ENCODE measurements at regions not wholly inside any gene's neighbourhood (a gene's known extent, or its start where the extent isn't known, plus 50 kb on each side); places are given as distances from the start of the nearest gene placed in this dataset.
A peak's percentile ranks its signal among the peaks of the same experiment; 100 is the strongest.

DNA sequence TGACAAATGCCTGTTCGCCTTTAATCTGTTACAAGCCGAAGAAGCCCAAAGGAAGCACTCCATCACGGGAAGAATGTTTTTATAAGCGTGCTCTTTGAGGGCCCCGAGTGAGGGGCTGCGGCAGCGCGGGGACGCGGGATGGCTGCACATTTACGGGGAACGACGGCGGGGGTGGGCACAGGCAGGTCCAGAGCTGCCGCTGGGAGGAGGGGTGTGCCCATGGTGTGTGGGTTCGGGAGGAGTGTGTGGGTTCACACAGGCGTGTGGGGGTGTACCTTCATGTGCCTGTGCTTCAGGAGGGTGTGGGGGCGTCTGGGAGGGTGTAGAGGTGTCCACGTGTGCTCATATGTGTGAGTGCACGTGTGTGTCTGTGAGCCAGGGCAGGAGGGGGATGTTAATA, 155.9 kb upstream of the ZC3H12A start:
- H3K27me3 ChIP-seq (ENCODE audit: insufficient read depth, low read depth) = peaks cover 40% of the 10 kb centered on the region; the same call in 1 of the 2 replicates
- H3K79me2 ChIP-seq (ENCODE audit: insufficient read depth, low read depth) = no peaks in the 10 kb centered on the region
- no peaks in the 10 kb centered on the region for H3K36me3 ChIP-seq (ENCODE audit: insufficient read depth)
- H3K27ac ChIP-seq = no peak overlapping the region
- H3K4me2 ChIP-seq = no peak overlapping the region
- H4K20me1 ChIP-seq (ENCODE audit: insufficient read depth) = no peaks in the 10 kb centered on the region
- TF ChIP-seq, protein P1, sequence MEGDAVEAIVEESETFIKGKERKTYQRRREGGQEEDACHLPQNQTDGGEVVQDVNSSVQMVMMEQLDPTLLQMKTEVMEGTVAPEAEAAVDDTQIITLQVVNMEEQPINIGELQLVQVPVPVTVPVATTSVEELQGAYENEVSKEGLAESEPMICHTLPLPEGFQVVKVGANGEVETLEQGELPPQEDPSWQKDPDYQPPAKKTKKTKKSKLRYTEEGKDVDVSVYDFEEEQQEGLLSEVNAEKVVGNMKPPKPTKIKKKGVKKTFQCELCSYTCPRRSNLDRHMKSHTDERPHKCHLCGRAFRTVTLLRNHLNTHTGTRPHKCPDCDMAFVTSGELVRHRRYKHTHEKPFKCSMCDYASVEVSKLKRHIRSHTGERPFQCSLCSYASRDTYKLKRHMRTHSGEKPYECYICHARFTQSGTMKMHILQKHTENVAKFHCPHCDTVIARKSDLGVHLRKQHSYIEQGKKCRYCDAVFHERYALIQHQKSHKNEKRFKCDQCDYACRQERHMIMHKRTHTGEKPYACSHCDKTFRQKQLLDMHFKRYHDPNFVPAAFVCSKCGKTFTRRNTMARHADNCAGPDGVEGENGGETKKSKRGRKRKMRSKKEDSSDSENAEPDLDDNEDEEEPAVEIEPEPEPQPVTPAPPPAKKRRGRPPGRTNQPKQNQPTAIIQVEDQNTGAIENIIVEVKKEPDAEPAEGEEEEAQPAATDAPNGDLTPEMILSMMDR (conservative IDR thresholded peaks at IDR 0.05; ENCODE audit: low read depth, low read length) = no peak
- H3K9ac ChIP-seq = no peak overlapping the region
- no peak overlapping the region for H2AFZ ChIP-seq (ENCODE audit: low read depth)
- no peaks in the 10 kb centered on the region for H3K4me1 ChIP-seq (ENCODE audit: low read depth, poor library complexity, severe bottlenecking)
- H3K4me3 ChIP-seq (IDR thresholded peaks at IDR 0.05; ENCODE audit: insufficient read depth, low read depth, low read length) = no peak overlapping the region

- Histone ChIP-seq H3K79me2 (ENCODE audit: insufficient read depth, low read depth) (no peaks in the 10 kb centered on the region), H3K27me3 (ENCODE audit: insufficient read depth, low read depth) (peaks cover 37% of the 10 kb centered on the region; the same call in 1 of the 2 replicates), H4K20me1 (ENCODE audit: insufficient read depth) (no peaks in the 10 kb centered on the region), H3K4me1 (ENCODE audit: low read depth, poor library complexity, severe bottlenecking) (no peaks in the 10 kb centered on the region), H3K27ac (no peak overlapping the region), H3K9ac (no peak overlapping the region), H2AFZ (ENCODE audit: low read depth) (no peak overlapping the region), H3K4me2 (no peak overlapping the region), H3K4me3 (IDR thresholded peaks at IDR 0.05; ENCODE audit: insufficient read depth, low read depth, low read length) (no peak overlapping the region), H3K36me3 (ENCODE audit: insufficient read depth) (no peaks in the 10 kb centered on the region)
- TF ChIP-seq, protein P1 (conservative IDR thresholded peaks at IDR 0.05; ENCODE audit: low read depth, low read length) = no peak
Measured at GRCh38 chr1:37319284-37319683, 155.1 kb upstream of the ZC3H12A start.

DNA sequence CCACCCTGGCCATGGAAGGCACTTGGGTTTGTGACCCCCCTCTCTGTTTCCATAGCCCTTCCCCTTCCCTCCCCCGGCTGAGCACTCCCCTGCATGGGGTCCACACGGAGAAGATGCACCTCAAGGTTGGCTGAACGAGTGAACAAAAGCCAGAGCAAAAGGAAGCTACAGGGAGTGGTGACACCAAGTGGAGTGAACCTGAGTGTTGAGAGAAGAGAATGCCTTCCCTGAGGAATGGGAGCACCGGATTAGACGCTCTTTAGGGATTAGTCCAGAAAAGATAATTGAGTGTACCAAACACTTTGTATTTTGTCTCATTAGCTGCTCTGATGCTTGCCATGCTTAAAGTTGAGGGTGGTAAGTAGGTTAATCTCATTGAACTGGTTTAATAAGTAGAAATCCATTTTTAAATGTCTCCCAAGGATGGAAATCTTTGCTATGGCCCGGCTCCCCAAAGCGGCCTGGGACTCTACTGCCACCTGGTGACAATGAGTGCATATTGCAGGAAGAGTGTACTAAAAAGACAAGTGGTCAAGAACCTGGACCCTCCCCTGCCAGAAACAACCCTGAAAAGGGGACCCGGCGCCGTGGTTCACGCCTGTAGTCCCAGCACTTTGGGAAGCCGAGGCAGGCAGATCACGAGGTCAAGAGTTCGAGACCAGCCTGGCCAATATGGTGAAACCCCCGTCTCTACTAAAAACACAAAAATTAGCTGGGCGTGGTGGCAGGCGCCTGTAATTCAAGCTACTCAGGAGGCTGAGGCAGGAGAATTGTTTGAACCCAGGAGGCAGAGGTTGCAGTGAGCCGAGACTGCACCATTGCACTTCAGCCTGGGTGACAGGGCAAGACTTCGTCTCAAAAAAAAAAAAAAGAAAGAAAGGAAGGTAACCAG, 150.6 kb upstream of the ZC3H12A start:
- Histone ChIP-seq H3K4me3 (IDR thresholded peaks at IDR 0.05; ENCODE audit: insufficient read depth, low read depth, low read length) (no peak overlapping the region), H3K79me2 (ENCODE audit: insufficient read depth, low read depth) (no peaks in the 10 kb centered on the region), H3K4me2 (no peak overlapping the region), H2AFZ (ENCODE audit: low read depth) (no peak overlapping the region), H3K27ac (no peak overlapping the region), H3K36me3 (ENCODE audit: insufficient read depth) (no peaks in the 10 kb centered on the region), H3K4me1 (ENCODE audit: low read depth, poor library complexity, severe bottlenecking) (no peaks in the 10 kb centered on the region), H3K9ac (no peak overlapping the region), H4K20me1 (ENCODE audit: insufficient read depth) (no peaks in the 10 kb centered on the region), H3K27me3 (ENCODE audit: insufficient read depth, low read depth) (peaks cover 3% of the 10 kb centered on the region)
- TF ChIP-seq, protein P1 (conservative IDR thresholded peaks at IDR 0.05; ENCODE audit: low read depth, low read length) = peak; percentile 79

DNA sequence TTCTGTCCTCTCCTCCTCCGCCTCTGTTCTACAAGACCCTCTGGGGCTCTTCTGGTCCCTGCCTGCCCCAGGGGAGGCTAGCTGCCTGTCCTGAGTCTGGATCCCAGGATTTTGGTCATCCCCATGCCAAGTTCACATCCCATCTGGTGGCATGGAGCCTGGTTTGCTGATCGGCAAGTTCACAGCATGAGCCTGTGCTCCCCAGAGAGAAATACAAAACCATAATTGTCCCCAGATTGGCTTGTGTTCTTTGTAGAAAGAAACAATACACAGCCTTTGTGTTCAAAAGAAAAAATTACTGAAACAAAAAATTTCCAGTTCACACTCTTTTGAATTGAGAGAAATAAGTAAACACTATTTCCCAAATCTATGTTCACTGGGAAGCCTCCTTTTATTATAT, 149.4 kb upstream of the ZC3H12A start:
- H3K27me3 ChIP-seq (ENCODE audit: insufficient read depth, low read depth) = peaks cover 3% of the 10 kb centered on the region
- no peak overlapping the region for H3K4me2 ChIP-seq
- no peaks in the 10 kb centered on the region for H4K20me1 ChIP-seq (ENCODE audit: insufficient read depth)
- no peak overlapping the region for H3K4me3 ChIP-seq (IDR thresholded peaks at IDR 0.05; ENCODE audit: insufficient read depth, low read depth, low read length)
- H3K4me1 ChIP-seq (ENCODE audit: low read depth, poor library complexity, severe bottlenecking) = no peaks in the 10 kb centered on the region
- no peak overlapping the region for H3K9ac ChIP-seq
- no peaks in the 10 kb centered on the region for H3K79me2 ChIP-seq (ENCODE audit: insufficient read depth, low read depth)
- H3K36me3 ChIP-seq (ENCODE audit: insufficient read depth) = no peaks in the 10 kb centered on the region
- no peak overlapping the region for H2AFZ ChIP-seq (ENCODE audit: low read depth)
- no peak overlapping the region for H3K27ac ChIP-seq
- TF ChIP-seq, protein P1 (conservative IDR thresholded peaks at IDR 0.05; ENCODE audit: low read depth, low read length) = no peak
